ENCODE measurements at regions not wholly inside any gene's neighbourhood (a gene's known extent, or its start where the extent isn't known, plus 50 kb on each side); places are given as distances from the start of the nearest gene placed in this dataset.

GRCh38 chr2:121019071-121019470 is 265.9 kb downstream of the TFCP2L1 start:
- 51% methylated on average over 4 of the region's 12 CpGs for WGBS (ENCODE audit: low lambda C conversion rate)
- no TSS peak for BruUV-seq (replicated peaks)
- Histone ChIP-seq H3K4me3 (replicated peaks in 1 of 3; ENCODE audit: insufficient read depth in 1 of 3, low read depth in 2 of 3, low read length in 3 of 3) (no peak overlapping the region), H3K27ac (ENCODE audit: extremely low read length, insufficient read depth, low read length) (no peak overlapping the region), H3K4me1 (ENCODE audit: insufficient read depth, low read length) (peaks cover 9% of the 10 kb centered on the region), H3K36me3 (replicated peaks in 1 of 2; ENCODE audit: control insufficient read depth in 1 of 2, insufficient read depth in 2 of 2, low read length in 2 of 2) (no peaks in the 10 kb centered on the region), H3K9me3 (ENCODE audit: low read length) (no peaks in the 10 kb centered on the region), H3K79me2 (ENCODE audit: insufficient read depth, low read length) (no peaks in the 10 kb centered on the region), H2AFZ (ENCODE audit: low read length) (no peak overlapping the region), H3K27me3 (ENCODE audit: control insufficient read depth in 1 of 2, insufficient read depth in 2 of 2, low read length in 2 of 2) (peaks cover 3 to 19% of the 10 kb centered on the region in 2 experiments; a peak in 3 of 5 replicates), H4K20me1 (ENCODE audit: insufficient read depth, low read length) (no peaks in the 10 kb centered on the region), H3K4me2 (ENCODE audit: low read depth, low read length) (no peak overlapping the region), H3K9ac (ENCODE audit: insufficient read depth, low read depth, low read length) (no peak overlapping the region)
- ATAC-seq = 0 out of 3 replicates have a peak, but pooled peaks have one; percentile 29
- ChIA-PET CTCF (ENCODE audit: low intra/inter-chr PET ratio, low total read pairs) (no interaction called here), POLR2A (no interaction called here)
- intact Hi-C loops (cut with micrococcal nuclease; ENCODE audit: unreplicated experiment) (no loop called here), in situ Hi-C loops (cut with HindIII; ENCODE audit: extremely low pct_ligation_motif_present, low pct_unique_long_range_greater_than_20kb) (no loop called here)
- FAIRE-seq = no peak
- TF ChIP-seq, protein P1, sequence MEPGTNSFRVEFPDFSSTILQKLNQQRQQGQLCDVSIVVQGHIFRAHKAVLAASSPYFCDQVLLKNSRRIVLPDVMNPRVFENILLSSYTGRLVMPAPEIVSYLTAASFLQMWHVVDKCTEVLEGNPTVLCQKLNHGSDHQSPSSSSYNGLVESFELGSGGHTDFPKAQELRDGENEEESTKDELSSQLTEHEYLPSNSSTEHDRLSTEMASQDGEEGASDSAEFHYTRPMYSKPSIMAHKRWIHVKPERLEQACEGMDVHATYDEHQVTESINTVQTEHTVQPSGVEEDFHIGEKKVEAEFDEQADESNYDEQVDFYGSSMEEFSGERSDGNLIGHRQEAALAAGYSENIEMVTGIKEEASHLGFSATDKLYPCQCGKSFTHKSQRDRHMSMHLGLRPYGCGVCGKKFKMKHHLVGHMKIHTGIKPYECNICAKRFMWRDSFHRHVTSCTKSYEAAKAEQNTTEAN (CRISPR knock-in tag; conservative IDR thresholded peaks at IDR 0.05) = no peak
- TF ChIP-seq SOX13 (IDR thresholded peaks at IDR 0.05) (no peak), SOX13 (CRISPR knock-in tag; conservative IDR thresholded peaks at IDR 0.05 in 1 of 2, IDR thresholded peaks at IDR 0.05 in 1 of 2) (no peak), KDM5B (CRISPR knock-in tag; IDR thresholded peaks at IDR 0.05; ENCODE audit: borderline replicate concordance) (no peak)
- TF ChIP-seq, protein P2, sequence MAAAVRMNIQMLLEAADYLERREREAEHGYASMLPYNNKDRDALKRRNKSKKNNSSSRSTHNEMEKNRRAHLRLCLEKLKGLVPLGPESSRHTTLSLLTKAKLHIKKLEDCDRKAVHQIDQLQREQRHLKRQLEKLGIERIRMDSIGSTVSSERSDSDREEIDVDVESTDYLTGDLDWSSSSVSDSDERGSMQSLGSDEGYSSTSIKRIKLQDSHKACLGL (CRISPR knock-in tag; IDR thresholded peaks at IDR 0.05) = 0 out of 2 replicates have a peak, but pooled peaks have one; percentile 26
- DNase-seq (ENCODE audit: low spot score) = no peak

DNA sequence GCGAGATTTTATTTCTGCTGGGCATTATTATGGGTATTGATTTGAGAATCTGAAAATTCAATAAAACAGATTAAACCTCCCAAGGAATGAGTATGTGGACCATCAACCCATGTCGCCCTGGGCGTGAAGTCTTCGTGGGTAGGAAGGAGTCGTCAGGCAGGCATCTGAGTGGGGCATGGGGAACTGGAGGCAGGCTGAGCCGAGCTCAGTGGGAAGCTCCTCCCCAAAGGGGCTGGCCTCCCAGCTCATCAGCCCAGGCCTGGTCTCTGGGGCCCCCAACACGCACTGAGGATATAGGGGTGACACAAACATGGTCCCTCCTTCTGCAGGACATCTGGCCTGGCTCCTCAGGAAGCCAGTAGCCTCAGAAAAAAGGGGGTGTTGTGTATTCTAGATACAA is 265.2 kb downstream of the TFCP2L1 start:
- Histone ChIP-seq H3K27me3 (ENCODE audit: control insufficient read depth in 1 of 2, insufficient read depth in 2 of 2, low read length in 2 of 2) (peaks cover 3 to 19% of the 10 kb centered on the region in 2 experiments; a peak in 3 of 5 replicates), H3K79me2 (ENCODE audit: insufficient read depth, low read length) (no peaks in the 10 kb centered on the region), H3K9me3 (ENCODE audit: low read length) (no peaks in the 10 kb centered on the region), H3K4me3 (replicated peaks in 1 of 3; ENCODE audit: insufficient read depth in 1 of 3, low read depth in 2 of 3, low read length in 3 of 3) (no peak overlapping the region), H3K4me2 (ENCODE audit: low read depth, low read length) (no peak overlapping the region), H3K4me1 (ENCODE audit: insufficient read depth, low read length) (peaks cover 9% of the 10 kb centered on the region), H3K9ac (ENCODE audit: insufficient read depth, low read depth, low read length) (no peak overlapping the region), H2AFZ (ENCODE audit: low read length) (no peak overlapping the region), H4K20me1 (ENCODE audit: insufficient read depth, low read length) (no peaks in the 10 kb centered on the region), H3K27ac (ENCODE audit: extremely low read length, insufficient read depth, low read length) (no peak overlapping the region), H3K36me3 (replicated peaks in 1 of 2; ENCODE audit: control insufficient read depth in 1 of 2, insufficient read depth in 2 of 2, low read length in 2 of 2) (no peaks in the 10 kb centered on the region)
- no TSS peak for BruUV-seq (replicated peaks)
- no peak for ATAC-seq
- WGBS (ENCODE audit: low lambda C conversion rate) = 31% methylated on average over 7 of the region's 7 CpGs
- CTCF ChIA-PET (ENCODE audit: low intra/inter-chr PET ratio, low total read pairs) = no interaction called here
- DNase-seq (ENCODE audit: low spot score) = no peak
- FAIRE-seq = no peak
- in situ Hi-C loops (cut with HindIII; ENCODE audit: extremely low pct_ligation_motif_present, low pct_unique_long_range_greater_than_20kb) (no loop called here), intact Hi-C loops (cut with micrococcal nuclease; ENCODE audit: unreplicated experiment) (no loop called here)
- POLR2A ChIA-PET = no interaction called here
- TF ChIP-seq PAWR (CRISPR knock-in tag; IDR thresholded peaks at IDR 0.05; ENCODE audit: borderline replicate concordance) = no peak
- no peak for TF ChIP-seq ZC3H4 (CRISPR knock-in tag; IDR thresholded peaks at IDR 0.05; ENCODE audit: borderline replicate concordance)
- no peak for TF ChIP-seq RFX3 (CRISPR knock-in tag; IDR thresholded peaks at IDR 0.05)
- TF ChIP-seq SALL1 (CRISPR knock-in tag; IDR thresholded peaks at IDR 0.05) = no peak
- TF ChIP-seq ZSCAN25 (CRISPR knock-in tag; IDR thresholded peaks at IDR 0.05) = no peak
- no peak for TF ChIP-seq ZBTB46 (CRISPR knock-in tag; IDR thresholded peaks at IDR 0.05; ENCODE audit: borderline replicate concordance)
- no peak for TF ChIP-seq SAFB2 (CRISPR knock-in tag; IDR thresholded peaks at IDR 0.05; ENCODE audit: borderline replicate concordance, low read depth)
- TF ChIP-seq ZNF503 (CRISPR knock-in tag; IDR thresholded peaks at IDR 0.05) = no peak
- TF ChIP-seq AGO2 (optimal IDR thresholded peaks at IDR 0.05; ENCODE audit: low read depth, low read length) = no peak

Data from HepG2 (cell line).